ENCODE measurements at regions not wholly inside any gene's neighbourhood (a gene's known extent, or its start where the extent isn't known, plus 50 kb on each side); places are given as distances from the start of the nearest gene placed in this dataset.
A peak's percentile ranks its signal among the peaks of the same experiment; 100 is the strongest.
"Not testable (repeated sequence)": the region's sequence is repeated elsewhere in the genome, so short reads cannot be mapped to it uniquely, and the experiment has no call there.

DNA sequence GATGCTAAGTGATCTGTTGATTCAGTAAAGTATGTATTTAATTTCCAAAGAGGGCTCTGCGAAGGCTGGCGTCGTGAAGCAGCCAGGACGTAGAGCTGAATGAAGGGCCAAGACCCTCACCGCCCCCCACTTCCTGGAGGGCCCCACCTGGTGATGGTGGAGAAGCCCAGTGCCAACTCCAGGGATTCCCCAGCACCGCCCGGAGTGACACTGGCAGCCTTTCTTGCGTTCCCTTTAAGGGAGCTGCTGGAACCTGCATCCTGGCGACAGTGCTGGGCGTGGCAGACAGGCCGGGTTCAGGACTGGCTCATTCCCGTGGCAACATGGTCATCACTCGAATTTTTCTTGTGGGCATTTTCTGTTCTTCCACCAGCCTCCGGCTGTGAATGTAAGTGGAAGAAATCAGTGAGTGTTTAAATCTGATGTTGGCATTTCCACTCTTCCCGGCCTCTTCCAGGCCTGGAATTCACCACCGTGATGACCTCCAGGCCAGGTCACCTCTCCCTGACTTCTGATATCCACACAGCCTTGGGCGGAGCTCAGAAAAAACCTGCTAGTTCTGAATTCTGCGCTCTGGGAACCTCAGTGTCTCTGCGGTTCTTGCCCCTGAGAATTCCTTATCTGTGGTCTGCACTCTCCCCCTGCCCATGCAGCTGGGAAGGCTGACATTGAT lies 57.4 kb upstream of the DACT2 start:
- TF ChIP-seq, protein P1, sequence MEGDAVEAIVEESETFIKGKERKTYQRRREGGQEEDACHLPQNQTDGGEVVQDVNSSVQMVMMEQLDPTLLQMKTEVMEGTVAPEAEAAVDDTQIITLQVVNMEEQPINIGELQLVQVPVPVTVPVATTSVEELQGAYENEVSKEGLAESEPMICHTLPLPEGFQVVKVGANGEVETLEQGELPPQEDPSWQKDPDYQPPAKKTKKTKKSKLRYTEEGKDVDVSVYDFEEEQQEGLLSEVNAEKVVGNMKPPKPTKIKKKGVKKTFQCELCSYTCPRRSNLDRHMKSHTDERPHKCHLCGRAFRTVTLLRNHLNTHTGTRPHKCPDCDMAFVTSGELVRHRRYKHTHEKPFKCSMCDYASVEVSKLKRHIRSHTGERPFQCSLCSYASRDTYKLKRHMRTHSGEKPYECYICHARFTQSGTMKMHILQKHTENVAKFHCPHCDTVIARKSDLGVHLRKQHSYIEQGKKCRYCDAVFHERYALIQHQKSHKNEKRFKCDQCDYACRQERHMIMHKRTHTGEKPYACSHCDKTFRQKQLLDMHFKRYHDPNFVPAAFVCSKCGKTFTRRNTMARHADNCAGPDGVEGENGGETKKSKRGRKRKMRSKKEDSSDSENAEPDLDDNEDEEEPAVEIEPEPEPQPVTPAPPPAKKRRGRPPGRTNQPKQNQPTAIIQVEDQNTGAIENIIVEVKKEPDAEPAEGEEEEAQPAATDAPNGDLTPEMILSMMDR (IDR thresholded peaks at IDR 0.05), result no peak
- H3K9me3 ChIP-seq, result no peaks in the 10 kb centered on the region
- intact Hi-C loops (cut with DNase I), result no loop called here
- ATAC-seq (no peak), DNase-seq (peak; percentile 19)
- H3K36me3 ChIP-seq, result no peaks in the 10 kb centered on the region
- H3K4me1 ChIP-seq, result no peaks in the 10 kb centered on the region
- no peak overlapping the region for H3K27ac ChIP-seq
- peaks cover 14% of the 10 kb centered on the region for H3K27me3 ChIP-seq (ENCODE audit: low read depth)
- no peak overlapping the region for H3K4me3 ChIP-seq

- intact Hi-C loops (cut with DNase I), result no loop called here
- no peaks in the 10 kb centered on the region for H3K36me3 ChIP-seq
- no peaks in the 10 kb centered on the region for H3K9me3 ChIP-seq
- peak in 1 of 2 donors; percentile 47 for ATAC-seq
- H3K27ac ChIP-seq, result no peak overlapping the region
- TF ChIP-seq, protein P1 (IDR thresholded peaks at IDR 0.05), result no peak
- no peaks in the 10 kb centered on the region for H3K4me1 ChIP-seq
- H3K27me3 ChIP-seq (ENCODE audit: low read depth), result peaks cover 14% of the 10 kb centered on the region
- no peak for DNase-seq
- H3K4me3 ChIP-seq, result no peak overlapping the region
Observed at GRCh38 chr6:168377484-168377855, 57.9 kb upstream of the DACT2 start.

DNA sequence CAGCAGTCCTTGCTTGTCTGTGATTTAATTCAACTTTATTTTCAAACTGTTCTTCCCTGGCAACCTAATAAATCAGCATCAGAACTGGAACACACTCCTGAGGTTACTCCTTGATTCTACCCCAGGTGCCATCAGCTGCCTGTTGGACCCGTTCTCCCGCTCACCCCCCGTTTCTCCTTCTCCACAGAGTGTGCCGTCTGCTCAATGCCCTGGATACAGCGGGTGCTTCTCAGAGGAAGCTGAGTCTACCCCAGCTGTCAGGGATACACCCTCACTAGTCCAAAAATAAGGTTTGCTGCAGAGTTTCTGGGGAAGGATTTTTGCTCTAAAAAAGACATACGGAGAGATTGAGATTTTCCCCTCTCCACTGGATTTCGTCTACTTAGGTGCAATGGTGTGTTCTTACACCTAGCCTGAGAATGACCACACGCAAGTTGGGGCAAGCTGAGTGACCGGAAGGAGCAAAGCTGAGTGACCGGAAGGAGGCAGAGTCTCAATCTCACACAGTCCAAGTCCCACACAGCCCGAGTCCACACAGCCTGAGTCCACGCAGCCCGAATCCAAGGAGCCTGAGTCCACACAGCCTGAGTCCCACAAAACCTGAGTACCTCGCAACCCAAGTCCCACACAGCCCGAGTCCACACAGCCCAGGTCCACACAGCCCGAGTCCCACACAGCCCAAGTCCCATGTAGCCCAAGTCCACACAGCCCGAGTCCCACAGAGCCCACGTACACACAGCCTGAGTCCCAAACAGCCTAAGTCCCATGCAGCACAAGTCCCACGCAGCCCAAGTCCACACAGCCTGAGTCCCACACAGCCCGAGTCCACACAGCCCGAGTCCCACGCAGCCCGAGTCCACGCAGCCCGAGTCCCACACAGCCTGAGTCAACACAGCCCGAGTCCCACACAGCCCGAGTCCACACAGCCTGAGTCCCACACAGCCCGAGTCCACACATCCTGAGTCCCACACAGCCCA lies 58.6 kb upstream of the DACT2 start:
- H3K4me1 ChIP-seq, result no peaks in the 10 kb centered on the region
- ATAC-seq (no peak), DNase-seq (no peak)
- peaks cover 11% of the 10 kb centered on the region for H3K27me3 ChIP-seq (ENCODE audit: low read depth)
- H3K36me3 ChIP-seq, result no peaks in the 10 kb centered on the region
- no peak overlapping the region for H3K4me3 ChIP-seq
- TF ChIP-seq, protein P1 (IDR thresholded peaks at IDR 0.05), result no peak
- intact Hi-C loops (cut with DNase I), result no loop called here
- H3K9me3 ChIP-seq, result no peaks in the 10 kb centered on the region
- H3K27ac ChIP-seq, result no peak overlapping the region

DNA sequence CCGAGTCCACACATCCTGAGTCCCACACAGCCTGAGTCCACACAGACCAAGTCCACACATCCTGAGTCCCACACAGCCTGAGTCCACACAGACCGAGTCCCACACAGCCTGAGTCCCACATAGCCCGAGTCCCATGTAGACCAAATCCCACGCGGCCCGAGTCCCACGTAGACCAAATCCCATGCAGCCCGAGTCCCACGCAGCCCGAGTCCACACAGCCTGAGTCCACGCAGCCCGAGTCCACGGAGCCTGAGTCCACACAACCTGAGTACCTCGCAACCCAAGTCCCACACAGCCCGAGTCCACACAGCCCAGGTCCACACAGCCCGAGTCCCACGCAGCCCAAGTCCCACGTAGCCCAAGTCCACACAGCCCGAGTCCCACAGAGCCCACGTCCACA lies 60.0 kb upstream of the DACT2 start:
- H3K4me3 ChIP-seq; H3K36me3 ChIP-seq; ATAC-seq; intact Hi-C loops (cut with DNase I); H3K9me3 ChIP-seq; H3K27ac ChIP-seq; H3K27me3 ChIP-seq (ENCODE audit: low read depth); H3K4me1 ChIP-seq: not testable (repeated sequence)
- peak; percentile 18 for DNase-seq

GRCh38 chr6:168380166-168380955 lies 60.6 kb upstream of the SMOC2 start:
- H3K4me3 ChIP-seq; H3K36me3 ChIP-seq; intact Hi-C loops (cut with DNase I); ATAC-seq; H3K27ac ChIP-seq; H3K9me3 ChIP-seq; DNase-seq; H3K4me1 ChIP-seq: not testable (repeated sequence)
- H3K27me3 ChIP-seq (ENCODE audit: low read depth), result peaks cover 14% of the 10 kb centered on the region

DNA sequence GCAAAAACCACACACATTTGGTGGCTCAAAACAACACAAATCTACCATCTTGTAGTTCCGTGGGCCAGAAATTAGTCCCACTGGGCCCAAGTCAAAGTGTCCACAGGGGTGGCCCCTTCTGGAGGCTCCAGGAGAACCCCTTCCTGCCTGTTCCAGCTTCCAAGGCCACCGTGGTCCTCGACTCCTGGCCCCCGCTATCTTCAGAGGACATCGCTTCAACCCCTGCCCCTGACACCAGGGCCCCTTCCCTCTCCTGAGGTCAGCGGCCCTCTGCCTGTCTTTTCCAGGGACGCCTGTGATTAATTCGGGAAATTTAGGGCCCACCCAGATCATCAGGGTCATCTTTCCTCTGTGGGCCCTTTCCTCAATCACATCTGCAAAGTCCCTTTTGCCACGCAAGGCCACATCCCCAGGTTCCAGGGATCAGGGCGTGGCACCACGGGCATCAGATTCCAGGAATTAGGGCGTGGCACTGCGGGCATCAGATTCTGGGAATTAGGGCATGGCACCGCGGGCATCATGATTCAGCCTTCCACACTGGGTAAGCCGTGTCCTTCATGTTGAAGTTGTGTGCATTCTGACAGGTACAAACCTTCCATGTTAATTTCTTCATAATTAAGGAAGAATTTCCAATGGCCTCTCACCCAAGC lies 59.9 kb upstream of the SMOC2 start:
- Histone ChIP-seq H3K27ac (no peak overlapping the region), H3K4me1 (no peaks in the 10 kb centered on the region), H3K36me3 (no peaks in the 10 kb centered on the region), H3K9me3 (no peaks in the 10 kb centered on the region), H3K27me3 (ENCODE audit: low read depth) (peaks cover 19% of the 10 kb centered on the region), H3K4me3 (no peak overlapping the region)
- TF ChIP-seq, protein P1 (IDR thresholded peaks at IDR 0.05), result no peak
- ATAC-seq (no peak), DNase-seq (no peak)
- intact Hi-C loops (cut with DNase I), result no loop called here

All from lower lobe of right lung (tissue), 2 donors.